ENCODE measurements at regions not wholly inside any gene's neighbourhood (a gene's known extent, or its start where the extent isn't known, plus 50 kb on each side); places are given as distances from the start of the nearest gene placed in this dataset.
"Not testable (repeated sequence)": the region's sequence is repeated elsewhere in the genome, so short reads cannot be mapped to it uniquely, and the experiment has no call there.

GRCh38 chr10:45550903-45551786, 121.4 kb downstream of the ZFAND4 start:
- Histone ChIP-seq H3K4me3 (replicated peaks in 1 of 3) (no peak overlapping the region), H3K9me3 (no peaks in the 10 kb centered on the region), H3K4me1 (no peaks in the 10 kb centered on the region), H3K36me3 (no peaks in the 10 kb centered on the region), H3K27ac (no peak overlapping the region), H3K27me3 (no peaks in the 10 kb centered on the region)
- 83 to 89% methylated on average over 3 of the region's 3 CpGs for WGBS, 2 donors
- TF ChIP-seq POLR2A (IDR thresholded peaks at IDR 0.05), result no peak
- no peak for TF ChIP-seq CTCF (IDR thresholded peaks at IDR 0.05)
- DNase-seq, result no peak
- intact Hi-C loops (cut with DNase I), result no loop called here

GRCh38 chr10:45548068-45548467, 124.5 kb downstream of the ZFAND4 start:
- no peaks in the 10 kb centered on the region for H3K9me3 ChIP-seq
- intact Hi-C loops (cut with DNase I), result no loop called here
- WGBS, 2 donors, result 86 to 94% methylated on average over 5 of the region's 5 CpGs
- TF ChIP-seq POLR2A (IDR thresholded peaks at IDR 0.05) (no peak), CTCF (IDR thresholded peaks at IDR 0.05) (no peak)
- H3K4me3 ChIP-seq (replicated peaks in 1 of 3), result no peak overlapping the region
- DNase-seq, result no peak
- H3K4me1 ChIP-seq, result no peaks in the 10 kb centered on the region
- no peaks in the 10 kb centered on the region for H3K27me3 ChIP-seq
- no peak overlapping the region for H3K27ac ChIP-seq
- H3K36me3 ChIP-seq, result no peaks in the 10 kb centered on the region

GRCh38 chr10:45547207-45547606, 125.4 kb downstream of the ZFAND4 start:
- Histone ChIP-seq H3K27ac (no peak overlapping the region), H3K9me3 (no peaks in the 10 kb centered on the region), H3K36me3 (no peaks in the 10 kb centered on the region), H3K4me1 (no peaks in the 10 kb centered on the region), H3K27me3 (no peaks in the 10 kb centered on the region), H3K4me3 (replicated peaks in 1 of 3) (no peak overlapping the region)
- TF ChIP-seq POLR2A (IDR thresholded peaks at IDR 0.05) (no peak), CTCF (IDR thresholded peaks at IDR 0.05) (no peak)
- no peak for DNase-seq
- WGBS, 2 donors, result 93% methylated on average over 2 of the region's 2 CpGs
- intact Hi-C loops (cut with DNase I), result no loop called here

GRCh38 chr10:45545150-45545549, 127.4 kb downstream of the ZFAND4 start:
- Histone ChIP-seq H3K4me1 (no peaks in the 10 kb centered on the region), H3K27ac (no peak overlapping the region), H3K9me3 (no peaks in the 10 kb centered on the region), H3K36me3 (no peaks in the 10 kb centered on the region), H3K4me3 (replicated peaks in 1 of 3) (no peak overlapping the region), H3K27me3 (no peaks in the 10 kb centered on the region)
- no peak for TF ChIP-seq CTCF (IDR thresholded peaks at IDR 0.05)
- no peak for TF ChIP-seq POLR2A (IDR thresholded peaks at IDR 0.05)
- WGBS, 2 donors, result 98 to 100% methylated on average over 1 of the region's 1 CpG
- DNase-seq, result no peak
- intact Hi-C loops (cut with DNase I), result no loop called here

GRCh38 chr10:45544191-45544590, 128.4 kb downstream of the ZFAND4 start:
- Histone ChIP-seq H3K4me1 (no peaks in the 10 kb centered on the region), H3K4me3 (replicated peaks in 1 of 3) (no peak overlapping the region), H3K27me3 (no peaks in the 10 kb centered on the region), H3K36me3 (no peaks in the 10 kb centered on the region), H3K9me3 (no peaks in the 10 kb centered on the region), H3K27ac (no peak overlapping the region)
- intact Hi-C loops (cut with DNase I), result no loop called here
- no peak for DNase-seq
- 75 to 86% methylated on average over 1 of the region's 1 CpG for WGBS, 2 donors
- TF ChIP-seq CTCF (IDR thresholded peaks at IDR 0.05), result no peak
- TF ChIP-seq POLR2A (IDR thresholded peaks at IDR 0.05), result no peak

- DNase-seq; H3K27ac ChIP-seq; H3K36me3 ChIP-seq; H3K9me3 ChIP-seq; H3K27me3 ChIP-seq; intact Hi-C loops (cut with DNase I); H3K4me3 ChIP-seq (replicated peaks in 1 of 3); H3K4me1 ChIP-seq: not testable (repeated sequence)
- WGBS, 2 donors, result 99 to 100% methylated on average over 5 of the region's 5 CpGs
These were observed 131.5 kb downstream of the ZFAND4 start for GRCh38 chr10:45541032-45541431.

- DNase-seq; H3K4me1 ChIP-seq; H3K36me3 ChIP-seq; H3K27ac ChIP-seq; intact Hi-C loops (cut with DNase I); H3K4me3 ChIP-seq (replicated peaks in 1 of 3); H3K9me3 ChIP-seq; H3K27me3 ChIP-seq: not testable (repeated sequence)
- 100% methylated on average over 2 of the region's 2 CpGs for WGBS, 2 donors
These were observed 132.0 kb downstream of the ZFAND4 start for GRCh38 chr10:45540589-45540988.

- H3K27me3 ChIP-seq; H3K9me3 ChIP-seq; H3K36me3 ChIP-seq; intact Hi-C loops (cut with DNase I); H3K4me1 ChIP-seq; H3K27ac ChIP-seq; DNase-seq; H3K4me3 ChIP-seq (replicated peaks in 1 of 3): not testable (repeated sequence)
- WGBS, 2 donors, result 57 to 84% methylated on average over 1 of the region's 1 CpG
These were observed 133.0 kb downstream of the ZFAND4 start for GRCh38 chr10:45539569-45539968.

Data from thyroid gland (tissue), 4 donors.